ENCODE measurements at regions not wholly inside any gene's neighbourhood (a gene's known extent, or its start where the extent isn't known, plus 50 kb on each side); places are given as distances from the start of the nearest gene placed in this dataset.

GRCh38 chr2:128838244-128838643 lies 519.6 kb upstream of the HS6ST1 start:
- Histone ChIP-seq H3K27ac (replicated peaks) (no peak overlapping the region), H3K4me3 (no peak overlapping the region), H3K9me3 (replicated peaks) (no peaks in the 10 kb centered on the region), H3K36me3 (no peaks in the 10 kb centered on the region), H3K4me1 (no peaks in the 10 kb centered on the region), H3K27me3 (ENCODE audit: low read depth) (peaks cover 21% of the 10 kb centered on the region)
- DNase-seq, result no peak
- TF ChIP-seq, protein P1, sequence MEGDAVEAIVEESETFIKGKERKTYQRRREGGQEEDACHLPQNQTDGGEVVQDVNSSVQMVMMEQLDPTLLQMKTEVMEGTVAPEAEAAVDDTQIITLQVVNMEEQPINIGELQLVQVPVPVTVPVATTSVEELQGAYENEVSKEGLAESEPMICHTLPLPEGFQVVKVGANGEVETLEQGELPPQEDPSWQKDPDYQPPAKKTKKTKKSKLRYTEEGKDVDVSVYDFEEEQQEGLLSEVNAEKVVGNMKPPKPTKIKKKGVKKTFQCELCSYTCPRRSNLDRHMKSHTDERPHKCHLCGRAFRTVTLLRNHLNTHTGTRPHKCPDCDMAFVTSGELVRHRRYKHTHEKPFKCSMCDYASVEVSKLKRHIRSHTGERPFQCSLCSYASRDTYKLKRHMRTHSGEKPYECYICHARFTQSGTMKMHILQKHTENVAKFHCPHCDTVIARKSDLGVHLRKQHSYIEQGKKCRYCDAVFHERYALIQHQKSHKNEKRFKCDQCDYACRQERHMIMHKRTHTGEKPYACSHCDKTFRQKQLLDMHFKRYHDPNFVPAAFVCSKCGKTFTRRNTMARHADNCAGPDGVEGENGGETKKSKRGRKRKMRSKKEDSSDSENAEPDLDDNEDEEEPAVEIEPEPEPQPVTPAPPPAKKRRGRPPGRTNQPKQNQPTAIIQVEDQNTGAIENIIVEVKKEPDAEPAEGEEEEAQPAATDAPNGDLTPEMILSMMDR (IDR thresholded peaks at IDR 0.05; ENCODE audit: borderline replicate concordance), result no peak
- intact Hi-C loops (cut with micrococcal nuclease), result no loop called here

GRCh38 chr2:128841803-128842202 lies 523.1 kb upstream of the HS6ST1 start:
- no peak for DNase-seq
- Histone ChIP-seq H3K36me3 (no peaks in the 10 kb centered on the region), H3K4me1 (no peaks in the 10 kb centered on the region), H3K27ac (replicated peaks) (no peak overlapping the region), H3K27me3 (ENCODE audit: low read depth) (peaks cover 21% of the 10 kb centered on the region), H3K4me3 (no peak overlapping the region), H3K9me3 (replicated peaks) (no peaks in the 10 kb centered on the region)
- TF ChIP-seq, protein P1 (IDR thresholded peaks at IDR 0.05; ENCODE audit: borderline replicate concordance), result no peak
- intact Hi-C loops (cut with micrococcal nuclease), result no loop called here

DNA sequence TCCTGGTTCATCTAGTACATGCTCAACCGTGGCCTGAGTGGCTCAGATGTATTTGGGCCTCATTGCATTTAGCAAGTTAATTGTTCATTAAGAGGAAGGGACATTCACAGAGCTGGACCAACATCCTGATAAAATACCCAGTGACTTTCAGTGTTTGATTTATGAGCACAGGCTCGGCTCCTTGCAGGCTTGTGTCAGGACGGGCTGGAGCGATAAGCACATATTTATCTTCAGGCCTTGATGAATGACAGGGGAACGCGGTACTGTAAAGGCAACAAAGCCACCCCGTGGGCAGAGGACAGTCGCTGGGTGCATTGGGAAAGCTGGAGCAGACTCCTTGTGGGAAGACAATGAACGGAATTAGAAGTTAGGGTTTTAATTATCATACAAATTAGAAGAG lies 548.6 kb upstream of the HS6ST1 start:
- H3K36me3 ChIP-seq, result no peaks in the 10 kb centered on the region
- H3K4me3 ChIP-seq, result no peak overlapping the region
- no peaks in the 10 kb centered on the region for H3K9me3 ChIP-seq (replicated peaks)
- H3K27me3 ChIP-seq (ENCODE audit: low read depth), result peaks cover 34% of the 10 kb centered on the region
- DNase-seq, result no peak
- no peaks in the 10 kb centered on the region for H3K4me1 ChIP-seq
- TF ChIP-seq, protein P1 (IDR thresholded peaks at IDR 0.05; ENCODE audit: borderline replicate concordance), result no peak
- no peak overlapping the region for H3K27ac ChIP-seq (replicated peaks)
- intact Hi-C loops (cut with micrococcal nuclease), result no loop called here

DNA sequence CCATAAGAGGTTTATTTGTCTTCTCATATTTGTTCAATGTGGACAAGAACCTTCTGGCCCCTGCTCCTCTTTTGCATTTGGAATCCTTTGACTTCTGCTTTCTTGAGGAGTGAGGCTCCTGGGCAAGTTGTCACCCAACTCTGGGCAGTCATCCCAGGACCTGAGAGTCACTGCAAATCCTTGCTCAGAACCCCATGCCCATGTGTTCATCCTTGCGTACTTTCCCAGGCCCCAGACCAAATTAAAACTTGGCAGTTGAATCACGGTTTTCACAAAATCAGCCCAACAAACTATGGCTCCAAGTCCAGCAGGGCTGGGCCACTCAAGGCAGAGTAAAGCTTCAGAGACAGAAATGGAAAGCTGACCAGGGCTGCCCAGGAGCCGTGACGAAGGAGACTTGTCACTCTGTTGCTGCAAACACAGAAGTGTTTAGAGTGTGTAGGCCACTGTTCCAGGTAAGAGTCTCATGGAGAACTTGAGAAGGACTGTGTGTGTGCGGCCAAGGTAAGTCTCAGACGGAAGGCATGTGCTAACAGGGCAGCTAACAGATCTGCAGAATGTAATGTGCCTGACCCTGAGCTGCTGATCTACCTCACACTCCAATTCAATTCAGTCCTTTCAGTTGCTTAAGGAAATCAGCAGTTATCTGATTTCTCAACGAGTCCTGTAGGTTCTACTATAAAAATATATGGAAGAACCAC lies 549.4 kb upstream of the HS6ST1 start:
- Histone ChIP-seq H3K27me3 (ENCODE audit: low read depth) (peaks cover 34% of the 10 kb centered on the region), H3K9me3 (replicated peaks) (no peaks in the 10 kb centered on the region), H3K4me1 (no peaks in the 10 kb centered on the region), H3K4me3 (no peak overlapping the region), H3K27ac (replicated peaks) (no peak overlapping the region), H3K36me3 (no peaks in the 10 kb centered on the region)
- no peak for DNase-seq
- intact Hi-C loops (cut with micrococcal nuclease), result no loop called here
- TF ChIP-seq, protein P1 (IDR thresholded peaks at IDR 0.05; ENCODE audit: borderline replicate concordance), result no peak

DNA sequence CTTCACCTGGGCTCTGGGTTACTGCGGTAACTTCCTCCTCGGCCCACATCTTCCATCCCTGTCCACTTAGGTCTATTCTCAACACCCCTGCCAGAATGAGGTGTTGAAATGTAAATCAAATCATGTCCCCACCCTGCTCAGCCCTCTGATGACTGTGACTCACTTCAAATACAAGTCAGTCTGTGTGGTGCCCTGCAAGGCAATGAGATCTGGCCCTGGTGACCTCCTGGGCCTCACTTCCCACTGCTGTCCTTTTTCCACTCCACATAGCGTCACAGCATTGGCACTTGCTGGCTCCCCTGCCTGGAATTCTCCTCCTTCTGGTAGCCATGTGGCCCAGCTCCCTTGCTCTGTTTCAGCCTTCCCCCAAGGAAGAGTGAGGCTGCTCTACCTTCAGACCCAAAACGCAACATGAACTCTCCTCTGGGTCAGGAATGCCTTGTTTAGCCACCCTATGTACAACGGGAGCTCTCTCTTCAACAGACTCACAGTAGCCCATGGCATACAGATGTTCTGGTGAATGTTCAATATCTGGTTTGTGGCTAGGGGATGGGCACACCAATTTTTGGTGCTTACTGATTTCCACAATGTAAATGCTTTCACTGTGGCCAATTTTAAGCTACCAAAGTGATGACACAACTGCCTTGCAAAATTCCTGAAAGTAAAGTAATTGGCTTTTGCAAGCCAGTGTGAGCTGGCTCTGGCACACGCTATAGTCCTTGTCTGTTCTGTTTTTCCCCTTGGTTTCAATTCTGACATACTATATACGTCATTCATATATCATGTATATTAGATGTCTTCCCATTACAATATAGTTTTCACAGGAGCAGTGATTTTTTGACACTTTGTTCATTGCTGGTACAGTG lies 550.3 kb upstream of the HS6ST1 start:
- TF ChIP-seq, protein P1 (IDR thresholded peaks at IDR 0.05; ENCODE audit: borderline replicate concordance), result no peak

More for the DNA sequence above, 550.3 kb upstream of the HS6ST1 start:
- no peak overlapping the region for H3K27ac ChIP-seq (replicated peaks)
- H3K9me3 ChIP-seq (replicated peaks), result no peaks in the 10 kb centered on the region
- H3K36me3 ChIP-seq, result no peaks in the 10 kb centered on the region
- no peak overlapping the region for H3K4me3 ChIP-seq
- intact Hi-C loops (cut with micrococcal nuclease), result no loop called here
- no peaks in the 10 kb centered on the region for H3K4me1 ChIP-seq
- DNase-seq, result no peak
- peaks cover 34% of the 10 kb centered on the region for H3K27me3 ChIP-seq (ENCODE audit: low read depth)

Data from left ventricle myocardium inferior (tissue), 1 donor.